Esophagus mucosa (tissue), 1 donor: ENCODE measurements at regions not wholly inside any gene's neighbourhood (a gene's known extent, or its start where the extent isn't known, plus 50 kb on each side); places are given as distances from the start of the nearest gene placed in this dataset.

Experiments used
- ATAC-seq: fragments of 200-7000 bp; cut with Tn5 transposase; one replicate; pipeline ENCODE4 v1.9.1; 2020
- donor health status: DM: yes; HTN: yes; CAD: no.

- ATAC-seq: no peak
Observed at GRCh38 chr9:1495282-1496030, 445.3 kb downstream of the DMRT2 start.

- no peak for ATAC-seq
Observed at GRCh38 chr9:1505489-1505888, 455.3 kb downstream of the DMRT2 start.

GRCh38 chr9:1510712-1511111, 460.6 kb downstream of the DMRT2 start:
- peak; percentile 47 for ATAC-seq

GRCh38 chr9:1513105-1513504, 462.9 kb downstream of the DMRT2 start:
- peak; percentile 34 for ATAC-seq

GRCh38 chr9:1514250-1514649, 464.1 kb downstream of the DMRT2 start:
- ATAC-seq: no peak

GRCh38 chr9:1514776-1515363, 464.7 kb downstream of the DMRT2 start:
- peak; percentile 83 for ATAC-seq

GRCh38 chr9:1515557-1515956, 465.4 kb downstream of the DMRT2 start:
- no peak for ATAC-seq

GRCh38 chr9:1521547-1521946, 471.4 kb downstream of the DMRT2 start:
- no peak for ATAC-seq

GRCh38 chr9:1522219-1522767, 472.1 kb downstream of the DMRT2 start:
- no peak for ATAC-seq

- no peak for ATAC-seq
Observed at GRCh38 chr9:1528456-1528855, 478.3 kb downstream of the DMRT2 start.

- no peak for ATAC-seq
Observed at GRCh38 chr9:1530696-1531095, 480.5 kb downstream of the DMRT2 start.

GRCh38 chr9:1531424-1531823, 481.3 kb downstream of the DMRT2 start:
- no peak for ATAC-seq

- ATAC-seq: no peak
Observed at GRCh38 chr9:1532171-1532570, 482.0 kb downstream of the DMRT2 start.

GRCh38 chr9:1535051-1535450, 480.1 kb upstream of the SMARCA2 start:
- no peak for ATAC-seq

GRCh38 chr9:1535599-1535998, 479.5 kb upstream of the SMARCA2 start:
- ATAC-seq: no peak

GRCh38 chr9:1536522-1537170, 478.5 kb upstream of the SMARCA2 start:
- ATAC-seq: no peak

GRCh38 chr9:1538301-1538700, 476.8 kb upstream of the SMARCA2 start:
- peak; percentile 85 for ATAC-seq

GRCh38 chr9:1539216-1539615, 475.9 kb upstream of the SMARCA2 start:
- no peak for ATAC-seq

GRCh38 chr9:1550636-1551035, 464.5 kb upstream of the SMARCA2 start:
- no peak for ATAC-seq

GRCh38 chr9:1554081-1555035, 460.8 kb upstream of the SMARCA2 start:
- no peak for ATAC-seq

GRCh38 chr9:1558666-1559065, 456.5 kb upstream of the SMARCA2 start:
- peak; percentile 69 for ATAC-seq

- ATAC-seq: no peak
Observed at GRCh38 chr9:1575939-1576338, 439.2 kb upstream of the SMARCA2 start.

- ATAC-seq: no peak
Observed at GRCh38 chr9:1580215-1580614, 434.9 kb upstream of the SMARCA2 start.
